ENCODE measurements at regions not wholly inside any gene's neighbourhood (a gene's known extent, or its start where the extent isn't known, plus 50 kb on each side); places are given as distances from the start of the nearest gene placed in this dataset.

DNA sequence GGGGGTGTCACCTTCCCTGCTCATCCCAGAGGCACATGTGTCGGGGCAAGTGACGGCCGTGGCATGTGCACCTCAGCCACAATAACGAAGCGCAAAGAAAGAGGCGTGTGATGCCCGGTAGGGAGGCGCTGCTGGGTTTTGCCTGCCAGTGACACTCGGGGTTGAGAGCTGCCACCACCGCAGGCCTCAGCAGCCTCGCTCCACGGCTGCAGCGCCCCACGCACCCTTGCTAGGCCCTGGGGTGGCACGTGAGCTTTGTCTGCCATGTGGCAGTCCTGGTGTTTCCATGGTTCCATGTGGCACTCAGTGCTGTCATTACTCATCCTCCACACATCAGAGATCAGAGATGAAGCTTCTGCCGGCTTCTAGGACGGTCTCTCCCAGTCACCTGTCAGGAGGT, 136.0 kb upstream of the AGAP1 start:
- Histone ChIP-seq H3K4me3 (ENCODE audit: low read length in 2 of 2) (no peak overlapping the region), H3K9me3 (ENCODE audit: control insufficient read depth in 2 of 2, low read length in 2 of 2) (no peaks in the 10 kb centered on the region), H3K27ac (ENCODE audit: low read length) (no peak overlapping the region), H3K4me1 (ENCODE audit: control insufficient read depth, insufficient read depth, low read length) (no peaks in the 10 kb centered on the region), H3K27me3 (ENCODE audit: control insufficient read depth in 1 of 2, insufficient read depth in 2 of 2, low read length in 2 of 2) (no peaks in the 10 kb centered on the region), H3K36me3 (ENCODE audit: control insufficient read depth in 2 of 2, insufficient read depth in 2 of 2, low read length in 2 of 2) (no peaks in the 10 kb centered on the region), H3K9ac (ENCODE audit: low read length in 2 of 2) (no peak overlapping the region)

DNA sequence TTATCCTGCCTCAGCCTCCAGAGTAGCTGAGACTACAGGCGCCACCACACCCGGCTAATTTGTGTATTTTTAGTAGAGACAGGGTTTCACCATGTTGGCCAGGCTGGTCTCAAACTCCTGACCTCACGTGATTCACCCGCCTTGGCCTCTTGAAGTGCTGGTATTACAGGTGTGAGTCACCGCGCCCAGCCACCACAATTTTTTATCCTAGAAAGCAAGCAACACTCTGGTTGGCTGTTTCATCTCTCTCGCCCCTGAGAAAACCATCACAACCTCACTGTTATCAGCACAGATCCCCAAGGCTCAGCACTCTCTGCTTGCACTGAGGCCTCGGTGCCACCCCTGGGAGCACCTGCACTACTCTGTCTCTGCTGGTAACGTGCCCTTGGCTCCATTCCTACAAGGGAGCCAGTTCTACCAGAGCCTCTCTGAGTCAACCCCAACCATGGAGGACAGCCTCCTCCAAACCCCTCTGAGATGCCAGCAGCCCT, 134.8 kb upstream of the AGAP1 start:
- H3K4me1 ChIP-seq (ENCODE audit: control insufficient read depth, insufficient read depth, low read length): no peaks in the 10 kb centered on the region
- H3K9me3 ChIP-seq (ENCODE audit: control insufficient read depth in 2 of 2, low read length in 2 of 2): no peaks in the 10 kb centered on the region
- H3K27ac ChIP-seq (ENCODE audit: low read length): no peak overlapping the region
- no peak overlapping the region for H3K9ac ChIP-seq (ENCODE audit: low read length in 2 of 2)
- H3K36me3 ChIP-seq (ENCODE audit: control insufficient read depth in 2 of 2, insufficient read depth in 2 of 2, low read length in 2 of 2): no peaks in the 10 kb centered on the region
- H3K27me3 ChIP-seq (ENCODE audit: control insufficient read depth in 1 of 2, insufficient read depth in 2 of 2, low read length in 2 of 2): peaks cover 0 to 2% of the 10 kb centered on the region in 2 donors
- no peak overlapping the region for H3K4me3 ChIP-seq (ENCODE audit: low read length in 2 of 2)

DNA sequence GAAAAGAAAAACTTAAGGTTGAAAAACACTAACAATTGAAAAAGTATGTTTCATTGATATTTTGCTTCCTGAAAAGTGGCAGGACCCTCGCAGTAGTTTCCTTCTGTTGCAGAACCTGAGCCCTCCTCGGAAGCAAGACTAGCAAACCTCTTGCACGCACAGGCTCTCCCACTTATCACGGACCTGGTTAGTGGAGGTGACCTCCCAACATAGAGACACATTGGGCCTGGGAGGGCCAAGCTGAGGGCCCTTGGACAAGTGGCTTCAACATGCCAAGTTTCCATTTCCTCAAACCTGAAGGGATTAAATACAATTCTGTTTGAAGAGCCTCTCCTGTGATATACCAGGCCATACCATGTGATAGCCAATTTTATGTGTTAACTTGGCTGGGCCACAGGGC, 133.4 kb upstream of the AGAP1 start:
- Histone ChIP-seq H3K9me3 (ENCODE audit: control insufficient read depth in 2 of 2, low read length in 2 of 2) (no peaks in the 10 kb centered on the region), H3K9ac (ENCODE audit: low read length in 2 of 2) (no peak overlapping the region), H3K4me3 (ENCODE audit: low read length in 2 of 2) (no peak overlapping the region), H3K36me3 (ENCODE audit: control insufficient read depth in 2 of 2, insufficient read depth in 2 of 2, low read length in 2 of 2) (no peaks in the 10 kb centered on the region), H3K27ac (ENCODE audit: low read length) (no peak overlapping the region), H3K4me1 (ENCODE audit: control insufficient read depth, insufficient read depth, low read length) (no peaks in the 10 kb centered on the region), H3K27me3 (ENCODE audit: control insufficient read depth in 1 of 2, insufficient read depth in 2 of 2, low read length in 2 of 2) (peaks cover under 1 to 4% of the 10 kb centered on the region in 2 donors)

DNA sequence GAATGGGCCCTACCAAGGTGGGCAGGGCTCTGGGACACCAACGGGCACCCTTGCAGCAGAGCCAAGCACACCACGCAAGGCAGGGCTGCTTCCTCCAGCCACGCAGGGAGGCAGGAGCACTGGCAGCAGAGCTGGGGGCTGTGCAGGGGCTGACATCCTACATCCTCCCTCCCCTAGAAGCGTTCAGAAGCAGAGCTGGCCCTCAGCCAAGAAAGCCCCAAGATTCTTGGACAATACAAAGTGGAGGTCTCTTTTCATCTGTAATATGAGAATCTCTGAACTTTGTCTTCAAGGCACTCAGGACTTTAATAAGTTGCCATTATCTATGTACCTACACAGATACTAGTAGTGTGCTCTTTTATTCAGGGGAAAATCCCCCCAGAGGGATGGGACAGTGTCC, 128.1 kb upstream of the AGAP1 start:
- Histone ChIP-seq H3K9ac (ENCODE audit: low read length in 2 of 2) (no peak overlapping the region), H3K27ac (ENCODE audit: low read length) (no peak overlapping the region), H3K36me3 (ENCODE audit: control insufficient read depth in 2 of 2, insufficient read depth in 2 of 2, low read length in 2 of 2) (no peaks in the 10 kb centered on the region), H3K4me1 (ENCODE audit: control insufficient read depth, insufficient read depth, low read length) (no peaks in the 10 kb centered on the region), H3K27me3 (ENCODE audit: control insufficient read depth in 1 of 2, insufficient read depth in 2 of 2, low read length in 2 of 2) (peaks cover 6 to 8% of the 10 kb centered on the region in 2 donors), H3K4me3 (ENCODE audit: low read length in 2 of 2) (no peak overlapping the region), H3K9me3 (ENCODE audit: control insufficient read depth in 2 of 2, low read length in 2 of 2) (no peaks in the 10 kb centered on the region)

DNA sequence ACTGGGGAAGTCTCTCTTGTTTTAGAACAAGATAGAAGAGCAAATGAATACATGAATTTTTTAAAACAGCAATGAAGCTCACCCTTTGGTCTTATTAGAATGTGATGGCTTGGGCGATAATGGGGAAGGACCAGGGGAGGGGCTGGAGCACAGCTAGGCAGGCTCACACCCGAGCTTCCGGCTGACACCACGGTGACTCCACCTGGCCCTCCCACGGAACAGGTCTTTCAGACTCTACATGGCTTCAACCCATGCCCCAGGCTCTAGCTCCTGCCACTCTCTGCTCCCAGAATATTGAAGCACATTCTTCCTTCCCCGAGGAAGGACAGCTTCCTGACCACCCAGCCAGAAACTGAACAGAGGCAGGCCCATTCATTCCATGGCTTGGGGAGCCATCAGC, 127.5 kb upstream of the AGAP1 start:
- Histone ChIP-seq H3K36me3 (ENCODE audit: control insufficient read depth in 2 of 2, insufficient read depth in 2 of 2, low read length in 2 of 2) (no peaks in the 10 kb centered on the region), H3K4me1 (ENCODE audit: control insufficient read depth, insufficient read depth, low read length) (no peaks in the 10 kb centered on the region), H3K9me3 (ENCODE audit: control insufficient read depth in 2 of 2, low read length in 2 of 2) (no peaks in the 10 kb centered on the region), H3K27ac (ENCODE audit: low read length) (no peak overlapping the region), H3K9ac (ENCODE audit: low read length in 2 of 2) (no peak overlapping the region), H3K4me3 (ENCODE audit: low read length in 2 of 2) (no peak overlapping the region), H3K27me3 (ENCODE audit: control insufficient read depth in 1 of 2, insufficient read depth in 2 of 2, low read length in 2 of 2) (peaks cover 6 to 8% of the 10 kb centered on the region in 2 donors)

DNA sequence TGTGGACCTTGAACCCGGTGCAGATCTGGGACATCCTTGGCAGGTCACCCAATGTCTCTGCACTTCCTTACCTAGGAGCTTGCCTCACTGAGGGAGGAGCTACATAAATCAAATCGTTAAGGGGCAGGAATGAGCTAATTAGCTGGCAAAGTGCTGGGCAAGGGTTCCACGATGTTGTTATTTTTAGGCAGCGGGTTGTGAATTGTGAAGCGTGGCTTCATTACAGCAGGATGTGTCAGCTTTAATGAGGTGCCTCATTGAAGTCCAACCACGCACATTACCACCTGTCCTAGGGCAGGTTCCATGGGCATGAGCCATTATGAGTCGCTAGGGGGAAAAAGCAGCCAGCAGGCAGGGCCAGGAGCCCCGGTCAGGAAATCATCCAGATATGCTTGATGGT, 127.0 kb upstream of the AGAP1 start:
- Histone ChIP-seq H3K27ac (ENCODE audit: low read length) (no peak overlapping the region), H3K36me3 (ENCODE audit: control insufficient read depth in 2 of 2, insufficient read depth in 2 of 2, low read length in 2 of 2) (no peaks in the 10 kb centered on the region), H3K4me1 (ENCODE audit: control insufficient read depth, insufficient read depth, low read length) (no peaks in the 10 kb centered on the region), H3K9ac (ENCODE audit: low read length in 2 of 2) (no peak overlapping the region), H3K4me3 (ENCODE audit: low read length in 2 of 2) (no peak overlapping the region), H3K27me3 (ENCODE audit: control insufficient read depth in 1 of 2, insufficient read depth in 2 of 2, low read length in 2 of 2) (peaks cover 6 to 8% of the 10 kb centered on the region in 2 donors), H3K9me3 (ENCODE audit: control insufficient read depth in 2 of 2, low read length in 2 of 2) (no peaks in the 10 kb centered on the region)

DNA sequence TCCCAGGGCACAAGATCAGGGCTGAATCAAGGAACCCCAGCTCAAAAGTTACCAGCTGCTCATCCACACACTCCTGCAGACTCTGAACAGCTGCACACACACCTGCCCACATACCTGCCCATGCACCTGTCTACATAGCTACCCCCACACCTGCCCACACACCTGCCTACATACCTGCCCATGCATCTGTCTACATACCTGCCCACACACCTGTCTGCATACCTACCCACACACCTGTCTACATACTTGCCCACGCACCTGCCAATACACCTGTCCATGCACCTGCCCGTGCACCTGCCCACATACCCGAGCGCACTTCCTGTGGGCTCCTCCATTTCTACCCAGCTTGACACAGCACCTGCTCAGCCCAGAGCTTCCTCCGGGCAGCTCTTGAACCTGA, 122.8 kb upstream of the AGAP1 start:
- H3K4me1 ChIP-seq (ENCODE audit: control insufficient read depth, insufficient read depth, low read length): no peaks in the 10 kb centered on the region
- no peak overlapping the region for H3K4me3 ChIP-seq (ENCODE audit: low read length in 2 of 2)
- H3K9me3 ChIP-seq (ENCODE audit: control insufficient read depth in 2 of 2, low read length in 2 of 2): no peaks in the 10 kb centered on the region
- H3K36me3 ChIP-seq (ENCODE audit: control insufficient read depth in 2 of 2, insufficient read depth in 2 of 2, low read length in 2 of 2): no peaks in the 10 kb centered on the region
- H3K27ac ChIP-seq (ENCODE audit: low read length): no peak overlapping the region
- H3K9ac ChIP-seq (ENCODE audit: low read length in 2 of 2): no peak overlapping the region
- peaks cover 3 to 4% of the 10 kb centered on the region in 2 donors for H3K27me3 ChIP-seq (ENCODE audit: control insufficient read depth in 1 of 2, insufficient read depth in 2 of 2, low read length in 2 of 2)

DNA sequence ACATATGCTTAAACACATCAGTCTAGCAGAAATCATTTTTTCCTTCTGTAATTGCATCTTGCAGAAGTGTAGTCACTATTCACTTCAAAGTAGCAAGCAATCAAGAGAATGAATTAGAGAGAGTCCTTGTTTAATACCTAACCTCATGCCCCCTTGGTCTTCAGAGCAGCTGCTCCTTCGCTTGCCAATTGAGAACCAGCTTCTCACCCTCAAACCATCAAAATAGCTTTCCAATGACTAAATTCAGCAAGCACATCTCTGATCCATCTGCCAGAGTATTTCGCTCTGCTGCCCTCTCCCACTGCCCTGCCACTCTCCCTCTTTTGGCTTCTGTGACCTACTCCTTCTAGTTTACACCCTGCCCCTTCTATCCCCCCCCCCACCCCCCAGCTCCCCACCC, 120.7 kb upstream of the AGAP1 start:
- H3K9ac ChIP-seq (ENCODE audit: low read length in 2 of 2): no peak overlapping the region
- peaks cover 0 to 4% of the 10 kb centered on the region in 2 donors for H3K27me3 ChIP-seq (ENCODE audit: control insufficient read depth in 1 of 2, insufficient read depth in 2 of 2, low read length in 2 of 2)
- H3K4me3 ChIP-seq (ENCODE audit: low read length in 2 of 2): no peak overlapping the region
- H3K27ac ChIP-seq (ENCODE audit: low read length): no peak overlapping the region
- no peaks in the 10 kb centered on the region for H3K4me1 ChIP-seq (ENCODE audit: control insufficient read depth, insufficient read depth, low read length)
- H3K9me3 ChIP-seq (ENCODE audit: control insufficient read depth in 2 of 2, low read length in 2 of 2): no peaks in the 10 kb centered on the region
- H3K36me3 ChIP-seq (ENCODE audit: control insufficient read depth in 2 of 2, insufficient read depth in 2 of 2, low read length in 2 of 2): no peaks in the 10 kb centered on the region

DNA sequence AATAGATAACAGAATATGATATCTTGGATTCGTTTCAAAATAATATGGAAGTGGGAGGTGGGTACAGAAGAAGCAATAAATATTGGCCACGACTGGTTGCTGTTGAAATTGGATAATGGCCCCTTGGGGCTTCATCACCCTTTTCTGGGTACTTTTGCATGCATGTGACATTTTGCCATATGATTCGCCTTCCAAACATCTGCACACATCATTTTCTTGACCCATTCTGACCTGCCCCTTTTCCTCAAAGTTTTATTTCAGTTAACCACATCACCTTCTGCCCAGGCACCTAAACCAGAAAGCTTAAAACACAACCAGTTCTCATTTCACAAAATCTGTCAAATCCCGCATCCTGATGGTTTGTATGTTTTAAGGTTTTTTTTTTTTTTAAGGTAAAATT, 116.7 kb upstream of the AGAP1 start:
- no peaks in the 10 kb centered on the region for H3K4me1 ChIP-seq (ENCODE audit: control insufficient read depth, insufficient read depth, low read length)
- H3K9ac ChIP-seq (ENCODE audit: low read length in 2 of 2): no peak overlapping the region
- H3K27me3 ChIP-seq (ENCODE audit: control insufficient read depth in 1 of 2, insufficient read depth in 2 of 2, low read length in 2 of 2): peaks cover 0 to 3% of the 10 kb centered on the region in 2 donors
- no peak overlapping the region for H3K4me3 ChIP-seq (ENCODE audit: low read length in 2 of 2)
- H3K9me3 ChIP-seq (ENCODE audit: control insufficient read depth in 2 of 2, low read length in 2 of 2): no peaks in the 10 kb centered on the region
- no peak overlapping the region for H3K27ac ChIP-seq (ENCODE audit: low read length)
- no peaks in the 10 kb centered on the region for H3K36me3 ChIP-seq (ENCODE audit: control insufficient read depth in 2 of 2, insufficient read depth in 2 of 2, low read length in 2 of 2)

DNA sequence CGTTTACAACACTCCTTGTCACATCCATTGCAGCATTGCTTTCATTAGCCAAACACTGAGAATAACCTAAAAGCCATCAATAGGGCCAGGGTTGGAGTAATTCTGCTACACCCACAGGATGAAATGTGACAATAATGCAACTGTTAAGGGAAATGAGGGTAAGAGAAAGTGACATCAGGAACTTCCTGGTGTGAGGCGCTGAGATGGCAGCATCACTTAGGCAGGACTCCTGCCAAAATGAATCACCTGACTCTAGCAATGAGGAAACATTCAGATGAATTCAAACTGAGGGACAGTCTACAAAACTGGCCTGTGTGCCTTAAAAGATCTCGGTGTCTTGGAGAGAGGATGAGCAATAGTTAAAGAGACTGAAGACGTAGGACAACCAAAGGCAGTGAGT, 115.6 kb upstream of the AGAP1 start:
- peaks cover 0 to 3% of the 10 kb centered on the region in 2 donors for H3K27me3 ChIP-seq (ENCODE audit: control insufficient read depth in 1 of 2, insufficient read depth in 2 of 2, low read length in 2 of 2)
- H3K36me3 ChIP-seq (ENCODE audit: control insufficient read depth in 2 of 2, insufficient read depth in 2 of 2, low read length in 2 of 2): no peaks in the 10 kb centered on the region
- H3K4me1 ChIP-seq (ENCODE audit: control insufficient read depth, insufficient read depth, low read length): no peaks in the 10 kb centered on the region

DNA sequence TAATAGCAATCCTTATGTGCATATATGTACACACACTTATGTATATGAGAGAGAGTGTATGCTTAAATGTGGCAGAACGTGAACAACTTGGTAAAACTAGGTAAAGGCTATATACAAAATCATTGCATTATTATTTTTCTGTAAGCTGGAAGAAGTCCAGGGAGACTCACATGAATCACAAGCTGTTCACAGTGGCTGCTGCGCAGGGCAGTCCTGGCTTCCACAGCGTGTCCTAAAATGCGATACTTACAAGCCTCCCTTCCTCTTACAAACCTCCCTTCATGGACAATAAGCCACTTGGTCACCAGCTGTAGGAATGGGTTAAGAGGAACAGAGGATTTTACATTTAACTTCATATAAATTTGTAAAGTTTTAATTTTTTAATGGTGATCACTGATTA, 114.9 kb upstream of the AGAP1 start:
- H3K27me3 ChIP-seq (ENCODE audit: control insufficient read depth in 1 of 2, insufficient read depth in 2 of 2, low read length in 2 of 2): peaks cover 0 to 3% of the 10 kb centered on the region in 2 donors
- H3K9me3 ChIP-seq (ENCODE audit: control insufficient read depth in 2 of 2, low read length in 2 of 2): no peaks in the 10 kb centered on the region
- H3K27ac ChIP-seq (ENCODE audit: low read length): no peak overlapping the region
- no peak overlapping the region for H3K9ac ChIP-seq (ENCODE audit: low read length in 2 of 2)
- H3K4me3 ChIP-seq (ENCODE audit: low read length in 2 of 2): no peak overlapping the region
- H3K36me3 ChIP-seq (ENCODE audit: control insufficient read depth in 2 of 2, insufficient read depth in 2 of 2, low read length in 2 of 2): no peaks in the 10 kb centered on the region
- H3K4me1 ChIP-seq (ENCODE audit: control insufficient read depth, insufficient read depth, low read length): no peaks in the 10 kb centered on the region

More for the DNA sequence above, 115.6 kb upstream of the AGAP1 start:
- no peak overlapping the region for H3K9ac ChIP-seq (ENCODE audit: low read length in 2 of 2)
- H3K27ac ChIP-seq (ENCODE audit: low read length): no peak overlapping the region
- no peaks in the 10 kb centered on the region for H3K9me3 ChIP-seq (ENCODE audit: control insufficient read depth in 2 of 2, low read length in 2 of 2)
- no peak overlapping the region for H3K4me3 ChIP-seq (ENCODE audit: low read length in 2 of 2)
